ENCODE measurements at regions not wholly inside any gene's neighbourhood (a gene's known extent, or its start where the extent isn't known, plus 50 kb on each side); places are given as distances from the start of the nearest gene placed in this dataset.

GRCh38 chr6:93164781-93165180 is 254.6 kb downstream of the EPHA7 start:
- DNase-seq (ENCODE audit: low read depth) = no peak
- no peak overlapping the region for H3K4me3 ChIP-seq (ENCODE audit: low read depth, low read length)
- no peak for TF ChIP-seq CTCF (IDR thresholded peaks at IDR 0.05; ENCODE audit: low read depth, low read length, missing control alignments)

GRCh38 chr6:93163146-93163545 is 256.2 kb downstream of the EPHA7 start:
- H3K4me3 ChIP-seq (ENCODE audit: low read depth, low read length) = no peak overlapping the region
- TF ChIP-seq CTCF (IDR thresholded peaks at IDR 0.05; ENCODE audit: low read depth, low read length, missing control alignments) = no peak
- no peak for DNase-seq (ENCODE audit: low read depth)

- DNase-seq (ENCODE audit: low read depth) = no peak
- TF ChIP-seq CTCF (IDR thresholded peaks at IDR 0.05; ENCODE audit: low read depth, low read length, missing control alignments) = no peak
- no peak overlapping the region for H3K4me3 ChIP-seq (ENCODE audit: low read depth, low read length)
These were observed 279.8 kb downstream of the EPHA7 start for GRCh38 chr6:93139408-93140081.

DNA sequence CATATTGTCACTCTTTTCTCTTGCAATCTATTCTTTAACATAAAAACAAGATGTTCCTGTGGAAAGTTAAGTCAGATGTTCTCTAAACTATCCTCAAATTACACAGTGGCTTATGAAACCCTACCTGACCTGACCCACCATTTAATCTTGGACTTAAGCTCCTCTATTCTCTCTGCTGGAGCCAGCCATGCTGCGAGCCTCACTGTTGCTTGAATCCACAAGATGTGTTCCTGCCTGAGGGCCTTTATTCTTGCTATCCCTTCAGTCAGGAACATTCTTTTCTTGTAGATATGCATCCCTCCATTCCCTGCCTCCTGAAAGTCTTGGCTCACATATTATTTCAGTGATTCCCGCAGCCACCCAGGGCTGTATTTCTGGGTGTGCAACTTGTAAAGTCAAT is 283.2 kb downstream of the EPHA7 start:
- no peak overlapping the region for H3K4me3 ChIP-seq (ENCODE audit: low read depth, low read length)
- no peak for DNase-seq (ENCODE audit: low read depth)
- no peak for TF ChIP-seq CTCF (IDR thresholded peaks at IDR 0.05; ENCODE audit: low read depth, low read length, missing control alignments)

DNA sequence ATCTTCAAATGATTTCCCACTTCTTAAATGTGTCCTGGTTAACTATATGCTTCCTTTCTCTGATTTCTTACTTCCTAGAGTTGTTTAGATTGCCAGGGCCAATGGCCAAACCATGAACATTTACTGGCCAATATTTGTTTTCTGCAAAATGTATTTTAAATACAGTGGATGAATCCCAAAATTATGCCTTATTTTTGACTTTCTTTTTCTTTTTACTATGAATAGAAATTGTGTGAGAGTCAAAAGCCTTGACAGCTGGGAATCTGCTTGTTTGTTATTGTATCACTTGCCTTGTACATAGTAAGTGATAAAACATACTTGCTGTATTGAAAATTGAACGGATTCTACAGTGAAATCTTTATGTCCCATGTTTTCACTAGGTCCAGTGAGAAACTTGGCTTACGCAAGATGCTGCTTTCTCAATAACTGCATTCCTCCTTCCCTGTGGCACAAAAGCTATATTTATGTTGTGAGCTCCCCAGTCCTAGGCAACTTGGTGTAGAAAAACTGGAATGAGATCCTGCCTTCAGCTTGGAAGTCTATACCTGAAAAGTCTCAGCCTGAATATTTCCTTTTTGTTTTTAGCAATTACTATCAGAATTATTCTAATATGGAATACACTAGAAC is 295.2 kb downstream of the EPHA7 start:
- no peak overlapping the region for H3K4me3 ChIP-seq (ENCODE audit: low read depth, low read length)
- TF ChIP-seq CTCF (IDR thresholded peaks at IDR 0.05; ENCODE audit: low read depth, low read length, missing control alignments) = no peak
- no peak for DNase-seq (ENCODE audit: low read depth)

DNA sequence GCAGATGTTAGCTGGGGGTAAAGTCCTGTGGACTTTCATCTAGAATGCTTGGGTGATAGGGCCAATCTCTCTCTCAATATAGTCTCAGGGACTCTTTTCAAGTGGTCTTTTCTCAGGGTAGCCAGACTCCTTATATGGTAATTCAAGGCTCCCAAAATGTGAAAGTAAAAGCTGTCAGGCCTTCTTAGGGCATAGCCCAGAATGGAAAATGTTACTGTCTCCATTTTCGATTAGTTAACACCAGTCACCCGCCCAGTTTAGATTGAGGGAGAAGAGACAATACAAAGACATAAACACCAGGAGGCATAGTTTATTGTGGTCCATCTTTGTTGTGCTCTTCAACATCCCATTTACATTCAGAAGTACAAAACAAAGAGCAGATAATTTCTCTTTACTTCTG is 295.8 kb downstream of the EPHA7 start:
- TF ChIP-seq CTCF (IDR thresholded peaks at IDR 0.05; ENCODE audit: low read depth, low read length, missing control alignments) = no peak
- no peak for DNase-seq (ENCODE audit: low read depth)
- H3K4me3 ChIP-seq (ENCODE audit: low read depth, low read length) = no peak overlapping the region
